H9 (cell line): ENCODE measurements at regions not wholly inside any gene's neighbourhood (a gene's known extent, or its start where the extent isn't known, plus 50 kb on each side); places are given as distances from the start of the nearest gene placed in this dataset.

Experiments used
- DNase-seq: peaks from one replicate; pipeline ENCODE4 v3.0.0-alpha.2; 2017
- H2AFZ ChIP-seq: one replicate; pipeline ENCODE4 v1.6.1; 2013; ENCODE audit warnings: mild to moderate bottlenecking, low read length, control low read depth, moderate library complexity
- H2AK5ac ChIP-seq: 2 replicates; pipeline ENCODE4 v1.6.1; 2013; ENCODE audit warnings: low read length, control low read depth, mixed read lengths; ENCODE audit not compliant: insufficient read length
- H2BK120ac ChIP-seq: one replicate; pipeline ENCODE4 v1.6.1; 2013; ENCODE audit warnings: low read depth, mild to moderate bottlenecking, low read length, control low read depth, inconsistent platforms; ENCODE audit not compliant: poor library complexity, severe bottlenecking
- H2BK12ac ChIP-seq: 2 replicates; pipeline ENCODE4 v1.6.1; 2013; ENCODE audit warnings: low read length, control low read depth, mixed read lengths, low read depth; ENCODE audit not compliant: insufficient read length
- H2BK15ac ChIP-seq: 2 replicates; pipeline ENCODE4 v1.6.1; 2013; ENCODE audit warnings: low read depth, low read length, control low read depth
- H2BK20ac ChIP-seq: one replicate; pipeline ENCODE4 v1.6.1; 2013; ENCODE audit warnings: low read depth, mild to moderate bottlenecking, low read length, control low read depth, inconsistent platforms; ENCODE audit not compliant: poor library complexity, severe bottlenecking
- H2BK5ac ChIP-seq: 2 replicates; pipeline ENCODE4 v1.6.1; 2013; ENCODE audit warnings: low read length, control low read depth, mixed read lengths; ENCODE audit not compliant: insufficient read length
- H3K14ac ChIP-seq: 2 replicates; pipeline ENCODE4 v1.6.1; 2013; ENCODE audit warnings: low read length, control low read depth; ENCODE audit not compliant: insufficient read depth
- H3K18ac ChIP-seq: 2 replicates; pipeline ENCODE4 v1.6.1; 2013; ENCODE audit warnings: low read depth, mild to moderate bottlenecking, mixed read lengths, low read length, control low read depth; ENCODE audit not compliant: insufficient read length
- H3K23ac ChIP-seq: 2 replicates; pipeline ENCODE4 v1.6.1; 2013; ENCODE audit warnings: low read length, control low read depth, mixed read lengths, low read depth; ENCODE audit not compliant: insufficient read length
- H3K23me2 ChIP-seq: 2 replicates; pipeline ENCODE4 v1.6.1; 2013; ENCODE audit warnings: low read depth, mild to moderate bottlenecking, mixed read lengths, low read length, control low read depth; ENCODE audit not compliant: insufficient read length, poor library complexity, severe bottlenecking
- H3K27ac ChIP-seq: 2 replicates; pipeline ENCODE4 v1.5.1; 2013; ENCODE audit warnings: low read length, control low read depth, mixed read lengths, low read depth; ENCODE audit not compliant: insufficient read length
- H3K27me3 ChIP-seq: 2 replicates; pipeline ENCODE4 v1.6.1; 2013; ENCODE audit warnings: low read length, control low read depth, inconsistent platforms; ENCODE audit not compliant: insufficient read depth
- H3K4ac ChIP-seq: 2 replicates; pipeline ENCODE4 v1.6.1; 2013; ENCODE audit warnings: low read depth, mild to moderate bottlenecking, control low read depth, inconsistent platforms, low read length, moderate library complexity
- H3K4me1 ChIP-seq: 2 replicates; pipeline ENCODE4 v1.6.1; 2013; ENCODE audit warnings: low read length, control low read depth, inconsistent platforms; ENCODE audit not compliant: insufficient read depth
- H3K4me2 ChIP-seq: 2 replicates; pipeline ENCODE4 v1.6.1; 2013; ENCODE audit warnings: low read length, control low read depth, mixed read lengths; ENCODE audit not compliant: insufficient read length, insufficient read depth
- H3K56ac ChIP-seq: 2 replicates; pipeline ENCODE4 v1.6.1; 2013; ENCODE audit warnings: low read depth, mild to moderate bottlenecking, mixed read lengths, low read length, control low read depth; ENCODE audit not compliant: insufficient read length
- H3K79me1 ChIP-seq: 2 replicates; pipeline ENCODE4 v1.6.1; 2013; ENCODE audit warnings: low read depth, mild to moderate bottlenecking, moderate library complexity, low read length, control low read depth, inconsistent platforms; ENCODE audit not compliant: insufficient read depth, poor library complexity, severe bottlenecking
- H3K79me2 ChIP-seq: 2 replicates; pipeline ENCODE4 v1.6.1; 2013; ENCODE audit warnings: low read length, control low read depth, inconsistent platforms; ENCODE audit not compliant: insufficient read depth
- H3K9ac ChIP-seq: 2 replicates; pipeline ENCODE4 v1.6.1; 2013; ENCODE audit warnings: low read length, control low read depth, mixed read lengths; ENCODE audit not compliant: insufficient read length; ENCODE audit errors: extremely low read depth
- H3K9me3 ChIP-seq: one replicate; pipeline ENCODE4 v1.6.1; 2013; ENCODE audit warnings: low read depth, low read length, inconsistent platforms; ENCODE audit not compliant: control insufficient read depth
- H3T11ph ChIP-seq: one replicate; pipeline ENCODE4 v1.6.1; 2013; ENCODE audit warnings: mild to moderate bottlenecking, low read length, control low read depth, inconsistent platforms
- H4K20me1 ChIP-seq: one replicate; pipeline ENCODE4 v1.6.1; 2013; ENCODE audit not compliant: control insufficient read depth, insufficient read length, insufficient read depth
- H4K5ac ChIP-seq: 2 replicates; pipeline ENCODE4 v1.6.1; 2013; ENCODE audit warnings: low read depth, mild to moderate bottlenecking, mixed read lengths, low read length, control low read depth; ENCODE audit not compliant: insufficient read length
- H4K8ac ChIP-seq: replicated peaks from 2 replicates; pipeline ENCODE4 v1.6.1; 2013; ENCODE audit warnings: low read length, control low read depth, mixed read lengths, low read depth; ENCODE audit not compliant: insufficient read length
- H4K91ac ChIP-seq: 2 replicates; pipeline ENCODE4 v1.6.1; 2013; ENCODE audit warnings: low read depth, mild to moderate bottlenecking, moderate library complexity, mixed read lengths, low read length, control low read depth; ENCODE audit not compliant: insufficient read length
- H3K27ac Mint-ChIP-seq, 3 experiments: 2 replicates in 2 of 3; 3 replicates in 1 of 3; pipeline ENCODE4 v1.8.0; 2020 to 2021; ENCODE audit warnings: mixed read lengths in 3 of 3, mild to moderate bottlenecking in 1 of 3, moderate library complexity in 1 of 3
- H3K27me3 Mint-ChIP-seq: 2 replicates; pipeline ENCODE4 v1.8.0; 2021; ENCODE audit warnings: low read depth, mild to moderate bottlenecking, moderate library complexity, mixed read lengths
- H3K36me3 Mint-ChIP-seq, 3 experiments: 2 replicates in 2 of 3; 3 replicates in 1 of 3; pipeline ENCODE4 v1.8.0; 2020 to 2021; ENCODE audit warnings: low read depth in 3 of 3, mixed read lengths in 3 of 3; ENCODE audit not compliant: insufficient read depth in 1 of 3
- H3K4me1 Mint-ChIP-seq, 2 experiments: 2 replicates each; pipeline ENCODE4 v1.8.0; 2020; ENCODE audit warnings: mixed read lengths in 2 of 2
- H3K4me3 Mint-ChIP-seq, 2 experiments: 2 replicates in 1 of 2; 3 replicates in 1 of 2; pipeline ENCODE4 v1.8.0; 2020 to 2021; ENCODE audit warnings: mild to moderate bottlenecking in 2 of 2, mixed read lengths in 2 of 2, moderate library complexity in 1 of 2
- H3K9me3 Mint-ChIP-seq, 2 experiments: 2 replicates in 1 of 2; 3 replicates in 1 of 2; pipeline ENCODE4 v1.8.0; 2020; ENCODE audit warnings: mild to moderate bottlenecking in 2 of 2, mixed read lengths in 2 of 2, moderate library complexity in 1 of 2
- TF ChIP-seq, protein P1 (sequence below): fragments of 200-600 bp; sonication (generic); conservative IDR thresholded peaks from 3 replicates; pipeline ENCODE4 v1.8.0; 2021; ENCODE audit warnings: antibody characterized with exemption, mild to moderate bottlenecking

DNA sequence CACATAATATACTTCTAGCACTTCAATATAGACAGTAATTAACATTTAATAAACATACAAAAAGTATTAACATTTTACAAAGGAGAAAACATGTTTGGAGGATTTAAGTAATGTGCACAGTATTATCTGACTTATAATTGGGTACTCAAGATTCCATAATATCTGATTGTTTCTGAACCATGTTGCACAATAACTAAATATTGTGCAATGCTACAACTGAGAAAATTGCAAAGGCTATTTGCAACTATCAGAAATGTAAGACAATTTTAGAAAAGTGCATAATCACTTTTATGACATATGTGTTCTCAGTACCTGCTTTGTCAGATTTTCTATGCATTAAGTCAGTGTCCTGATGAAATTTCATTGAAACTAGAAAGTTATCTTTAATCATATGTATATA is 934.6 kb downstream of the SOCS6 start:
- Histone ChIP-seq H2AFZ (no peak overlapping the region), H3K9me3 (peaks cover 10% of the 10 kb centered on the region), H3K79me1 (no peaks in the 10 kb centered on the region), H3K4me1 (no peaks in the 10 kb centered on the region), H2BK5ac (no peak overlapping the region), H3K27me3 (no peaks in the 10 kb centered on the region), H3K23ac (no peak overlapping the region), H3K79me2 (no peaks in the 10 kb centered on the region), H2BK120ac (no peak overlapping the region), H3K4me2 (no peak overlapping the region), H2BK12ac (no peak overlapping the region), H2BK20ac (no peak overlapping the region), H3K14ac (no peak overlapping the region), H3K18ac (no peak overlapping the region), H4K91ac (no peak overlapping the region), H3T11ph (no peak overlapping the region), H3K9ac (no peak overlapping the region), H4K20me1 (no peaks in the 10 kb centered on the region), H3K23me2 (no peaks in the 10 kb centered on the region), H2AK5ac (no peak overlapping the region), H4K5ac (no peak overlapping the region), H2BK15ac (no peak overlapping the region), H3K56ac (no peak overlapping the region), H4K8ac (no peak overlapping the region), H3K27ac (no peak overlapping the region), H3K4ac (no peak overlapping the region)
- H3K9me3 Mint-ChIP-seq: peaks cover 9 to 20% of the 10 kb centered on the region in 2 experiments
- H3K27me3 Mint-ChIP-seq: no peaks in the 10 kb centered on the region; the same call in 1 of the 2 replicates
- TF ChIP-seq, protein P1, sequence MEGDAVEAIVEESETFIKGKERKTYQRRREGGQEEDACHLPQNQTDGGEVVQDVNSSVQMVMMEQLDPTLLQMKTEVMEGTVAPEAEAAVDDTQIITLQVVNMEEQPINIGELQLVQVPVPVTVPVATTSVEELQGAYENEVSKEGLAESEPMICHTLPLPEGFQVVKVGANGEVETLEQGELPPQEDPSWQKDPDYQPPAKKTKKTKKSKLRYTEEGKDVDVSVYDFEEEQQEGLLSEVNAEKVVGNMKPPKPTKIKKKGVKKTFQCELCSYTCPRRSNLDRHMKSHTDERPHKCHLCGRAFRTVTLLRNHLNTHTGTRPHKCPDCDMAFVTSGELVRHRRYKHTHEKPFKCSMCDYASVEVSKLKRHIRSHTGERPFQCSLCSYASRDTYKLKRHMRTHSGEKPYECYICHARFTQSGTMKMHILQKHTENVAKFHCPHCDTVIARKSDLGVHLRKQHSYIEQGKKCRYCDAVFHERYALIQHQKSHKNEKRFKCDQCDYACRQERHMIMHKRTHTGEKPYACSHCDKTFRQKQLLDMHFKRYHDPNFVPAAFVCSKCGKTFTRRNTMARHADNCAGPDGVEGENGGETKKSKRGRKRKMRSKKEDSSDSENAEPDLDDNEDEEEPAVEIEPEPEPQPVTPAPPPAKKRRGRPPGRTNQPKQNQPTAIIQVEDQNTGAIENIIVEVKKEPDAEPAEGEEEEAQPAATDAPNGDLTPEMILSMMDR: no peak
- no peak overlapping the region for H3K27ac Mint-ChIP-seq
- peaks cover 0 to 15% (median 7%) of the 10 kb centered on the region in 3 experiments; a peak in 5 of 7 replicates for H3K36me3 Mint-ChIP-seq
- H3K4me3 Mint-ChIP-seq: no peak overlapping the region
- no peak for DNase-seq
- peaks cover 0 to 2% of the 10 kb centered on the region in 2 experiments; a peak in 2 of 4 replicates for H3K4me1 Mint-ChIP-seq
